Heart left ventricle (tissue), 13 donors: ENCODE measurements at regions not wholly inside any gene's neighbourhood (a gene's known extent, or its start where the extent isn't known, plus 50 kb on each side); places are given as distances from the start of the nearest gene placed in this dataset.

Source experiments
- POLR2A ChIP-seq, 2 donors: fragments of 450-650 bp; IDR thresholded peaks; one replicate each; pipeline ENCODE4 v1.6.1; 2017; ENCODE audit warnings: antibody characterized with exemption in 2 of 2, mild to moderate bottlenecking in 2 of 2, moderate library complexity in 2 of 2
- TF ChIP-seq, protein P1 (sequence below), 12 donors: fragments of 200-600 bp; sonication (generic) in 4 of 12; IDR thresholded peaks; one replicate each; pipeline versions ENCODE4 v1.5.0 to v1.8.0; 2018 to 2022; ENCODE audit warnings: antibody characterized with exemption in 12 of 12, mild to moderate bottlenecking in 5 of 12
- donor health status: ischemic (EF 13 %, LVEDD 7.1; RV severe dilation, severe dysfunction).
- donor health status: DM: no; HTN: yes; CAD: no.
- donor health status: DM: no; HTN: no; CAD: no.
- donor health status: ischemic (EF 25% LVEDD 6.9; RV normal size, moderate dysfunction).
- donor health status: ischemic (EF 25% LVEDD 5.7; RV mildly dilated, moderate dysfunction).
- donor health status: ischemic (EF 35%, LVEDD 5.7; RV mildly dilated, moderate dysfunction).
- donor health status: nonischemic (EF 11% LVEDD 7.7; RV severe dilation, severe dysfunction).
- donor health status: DM: yes; HTN: yes; CAD: no.
- donor health status: PGD.
- donor health status: ischemic (EF 29% LVEDD 5.4; RV normal size, mild dysfunction).
- donor health status: nonischemic (EF 23%, LVEDD 6.1; RV moderate dilation, normal function).

- TF ChIP-seq, protein P1, sequence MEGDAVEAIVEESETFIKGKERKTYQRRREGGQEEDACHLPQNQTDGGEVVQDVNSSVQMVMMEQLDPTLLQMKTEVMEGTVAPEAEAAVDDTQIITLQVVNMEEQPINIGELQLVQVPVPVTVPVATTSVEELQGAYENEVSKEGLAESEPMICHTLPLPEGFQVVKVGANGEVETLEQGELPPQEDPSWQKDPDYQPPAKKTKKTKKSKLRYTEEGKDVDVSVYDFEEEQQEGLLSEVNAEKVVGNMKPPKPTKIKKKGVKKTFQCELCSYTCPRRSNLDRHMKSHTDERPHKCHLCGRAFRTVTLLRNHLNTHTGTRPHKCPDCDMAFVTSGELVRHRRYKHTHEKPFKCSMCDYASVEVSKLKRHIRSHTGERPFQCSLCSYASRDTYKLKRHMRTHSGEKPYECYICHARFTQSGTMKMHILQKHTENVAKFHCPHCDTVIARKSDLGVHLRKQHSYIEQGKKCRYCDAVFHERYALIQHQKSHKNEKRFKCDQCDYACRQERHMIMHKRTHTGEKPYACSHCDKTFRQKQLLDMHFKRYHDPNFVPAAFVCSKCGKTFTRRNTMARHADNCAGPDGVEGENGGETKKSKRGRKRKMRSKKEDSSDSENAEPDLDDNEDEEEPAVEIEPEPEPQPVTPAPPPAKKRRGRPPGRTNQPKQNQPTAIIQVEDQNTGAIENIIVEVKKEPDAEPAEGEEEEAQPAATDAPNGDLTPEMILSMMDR (IDR thresholded peaks at IDR 0.05): no peak
- TF ChIP-seq POLR2A (IDR thresholded peaks at IDR 0.05): no peak
These were observed 1169.4 kb downstream of the GALC start for GRCh38 chr14:86823581-86823980.
